Erythroblast (primary cell): ENCODE measurements at regions not wholly inside any gene's neighbourhood (a gene's known extent, or its start where the extent isn't known, plus 50 kb on each side); places are given as distances from the start of the nearest gene placed in this dataset.

Experiments
- GATA1 ChIP-seq: IDR thresholded peaks from 2 replicates; pipeline ENCODE4 v1.6.1; 2011; ENCODE audit warnings: low read depth, mild to moderate bottlenecking, control low read depth, low read length, moderate library complexity
- POLR2A ChIP-seq: IDR thresholded peaks from 2 replicates; pipeline ENCODE4 v1.6.1; 2011; ENCODE audit warnings: mild to moderate bottlenecking, low read length

DNA sequence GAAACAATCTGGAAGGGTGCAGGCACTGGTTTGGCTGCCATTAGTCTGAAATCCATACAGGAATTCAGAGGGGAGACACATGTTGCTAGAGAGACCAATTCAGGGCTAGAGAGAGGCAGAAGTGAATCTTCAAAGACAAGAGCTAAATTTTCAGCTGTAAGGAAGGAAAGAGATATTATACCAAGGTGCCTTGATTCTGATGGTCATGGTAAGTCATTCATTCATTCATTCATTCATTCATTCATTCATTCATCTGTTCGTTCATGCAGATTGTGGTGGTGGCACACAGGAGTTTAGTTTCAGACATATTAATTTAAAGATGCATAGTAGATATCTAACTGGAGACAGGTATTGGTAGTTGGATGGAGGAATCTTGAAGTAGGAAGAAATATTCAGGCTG is 1493.5 kb upstream of the TMEM132C start:
- TF ChIP-seq POLR2A (no peak), GATA1 (no peak)
